OCI-M1 (cell line): ENCODE measurements at regions not wholly inside any gene's neighbourhood (a gene's known extent, or its start where the extent isn't known, plus 50 kb on each side); places are given as distances from the start of the nearest gene placed in this dataset.

Experiments used
- DNase-seq: peaks from one replicate; lab custom pipeline; 2025; lab: John Stamatoyannopoulos, UW

- no peak for DNase-seq
These were observed 142.5 kb upstream of the RTL1 start for GRCh38 chr14:101046071-101046470.

DNA sequence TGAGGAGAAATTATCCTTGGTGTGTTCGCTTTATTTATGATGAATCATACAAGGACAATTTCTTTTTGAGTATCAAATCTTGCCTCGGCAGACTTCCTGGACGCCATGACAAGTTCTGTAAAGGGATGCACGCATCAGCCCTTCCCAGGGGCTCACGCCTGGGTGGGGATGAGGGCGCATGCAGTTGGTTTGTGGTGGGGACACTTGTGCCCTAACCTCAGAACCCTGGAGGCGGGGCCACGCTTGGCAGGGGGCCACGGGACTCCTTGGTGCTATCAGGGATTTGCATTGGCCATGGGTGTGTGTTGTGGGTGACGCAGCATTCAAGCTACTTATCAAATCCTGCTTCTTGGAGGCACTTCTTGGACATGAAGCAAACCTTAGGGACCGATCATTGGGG is 143.8 kb upstream of the RTL1 start:
- no peak for DNase-seq

DNA sequence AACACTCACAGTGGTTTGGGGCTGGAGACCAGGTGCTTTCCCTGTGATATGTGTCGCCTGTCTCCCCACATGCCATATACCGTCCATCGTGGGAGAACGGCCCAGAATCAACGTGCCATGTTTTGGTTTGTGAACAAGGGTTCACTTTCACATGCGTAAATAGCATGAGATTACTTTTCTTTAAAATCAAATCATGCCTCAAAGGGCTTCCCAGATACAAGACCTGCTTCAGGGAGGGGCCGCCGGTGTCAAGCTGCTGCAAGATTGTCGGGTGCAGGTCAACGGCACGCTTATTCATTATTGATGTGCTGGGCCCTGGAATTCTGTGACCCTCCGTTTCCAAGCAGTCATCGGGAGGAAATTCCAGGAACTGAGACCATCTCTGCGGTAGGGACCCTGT is 145.2 kb upstream of the RTL1 start:
- no peak for DNase-seq

DNA sequence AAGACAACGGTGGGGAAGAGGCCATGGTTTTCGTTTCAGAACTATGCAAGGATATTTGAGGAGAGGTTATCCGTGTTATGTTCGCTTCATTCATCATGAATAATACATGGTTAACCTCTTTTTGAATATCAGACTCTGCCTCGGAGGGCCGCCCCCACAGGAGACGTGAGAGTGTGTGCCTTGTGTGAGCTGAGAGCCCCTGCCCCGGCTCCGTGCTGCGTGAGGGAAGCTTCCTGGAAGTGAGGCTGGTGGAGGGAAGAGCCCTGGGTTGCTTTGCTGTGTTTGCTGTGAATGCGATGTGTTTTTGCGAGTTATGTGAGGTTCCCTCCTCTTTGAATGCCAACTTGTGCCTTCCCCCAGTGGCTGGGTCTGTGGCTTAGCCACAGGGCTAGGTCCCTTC is 146.0 kb upstream of the RTL1 start:
- DNase-seq = no peak

DNA sequence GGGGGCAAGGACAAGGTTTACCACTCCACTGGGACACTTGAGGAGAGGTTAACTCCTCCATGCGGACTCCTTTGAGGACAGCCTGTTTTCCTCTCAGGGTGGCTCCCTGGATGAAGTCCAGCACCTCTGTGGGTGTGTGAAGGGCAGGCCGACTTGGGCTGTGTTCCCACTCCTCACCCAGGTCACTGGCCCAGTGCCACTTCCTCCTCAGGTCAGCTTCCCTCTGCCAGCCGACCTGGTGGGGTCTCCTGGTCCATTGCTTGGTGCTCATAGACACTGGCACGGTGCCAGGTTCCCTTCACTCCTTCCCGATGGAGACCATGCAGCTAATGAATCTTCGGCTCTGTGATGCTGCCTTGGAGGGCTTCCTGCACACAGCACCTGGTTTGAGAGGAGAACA is 146.4 kb upstream of the RTL1 start:
- no peak for DNase-seq

- no peak for DNase-seq
These were observed 147.5 kb upstream of the RTL1 start for GRCh38 chr14:101050901-101051490.

GRCh38 chr14:101054671-101055070 is 151.1 kb upstream of the RTL1 start:
- no peak for DNase-seq

DNA sequence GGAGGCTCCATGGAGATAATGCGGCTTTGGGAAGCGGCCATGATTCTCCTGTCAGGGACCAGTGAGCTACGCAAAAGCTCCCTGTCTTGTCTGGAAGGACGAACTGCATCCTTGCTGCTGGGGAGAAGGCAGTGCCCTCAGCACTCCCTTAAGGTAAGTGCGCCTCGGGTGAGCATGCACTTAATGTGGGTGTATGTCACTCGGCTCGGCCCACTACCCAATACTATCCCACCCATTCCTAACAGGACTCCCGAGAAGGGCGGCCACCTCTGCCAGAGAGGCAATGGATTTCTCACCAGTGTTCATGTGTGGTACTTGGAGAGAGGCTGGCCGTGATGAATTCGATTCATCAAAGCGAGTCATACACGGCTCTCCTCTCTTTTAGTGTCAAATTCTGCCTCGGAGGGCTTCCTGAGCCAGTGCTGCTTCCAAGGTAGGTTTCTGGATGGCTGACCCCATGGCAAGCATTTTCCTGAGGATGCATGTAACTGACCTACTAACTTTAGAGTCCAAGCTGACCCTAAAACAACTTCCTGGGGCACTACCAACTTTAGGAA is 151.7 kb upstream of the RTL1 start:
- DNase-seq = no peak

GRCh38 chr14:101055776-101056374 is 152.4 kb upstream of the RTL1 start:
- DNase-seq = no peak

- no peak for DNase-seq
These were observed 152.9 kb upstream of the RTL1 start for GRCh38 chr14:101056446-101056845.

- DNase-seq = no peak
These were observed 153.9 kb upstream of the RTL1 start for GRCh38 chr14:101057394-101057793.

GRCh38 chr14:101058571-101058970 is 155.0 kb upstream of the RTL1 start:
- DNase-seq = no peak

GRCh38 chr14:101060171-101060601 is 156.7 kb upstream of the RTL1 start:
- DNase-seq = no peak

- DNase-seq = no peak
These were observed 158.0 kb upstream of the RTL1 start for GRCh38 chr14:101061411-101062064.

DNA sequence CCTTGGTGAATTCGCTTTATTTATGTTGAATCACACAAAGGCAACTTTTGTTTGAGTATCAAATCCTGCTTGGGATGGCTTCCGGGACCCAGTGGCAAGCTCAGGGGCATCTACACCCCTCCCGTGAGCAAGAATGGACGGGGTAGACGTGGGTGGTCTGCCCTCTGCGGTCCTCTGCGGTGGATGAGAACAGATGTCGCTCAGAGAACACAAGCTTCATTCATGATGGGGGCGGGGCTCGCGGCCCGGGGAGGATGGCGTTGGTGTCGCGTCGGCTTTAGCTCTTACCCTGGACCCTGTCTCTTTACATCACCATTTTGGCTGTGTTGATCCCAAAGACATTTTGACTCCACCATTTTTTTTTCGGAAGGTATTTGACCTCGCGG is 158.5 kb upstream of the RTL1 start:
- no peak for DNase-seq

DNA sequence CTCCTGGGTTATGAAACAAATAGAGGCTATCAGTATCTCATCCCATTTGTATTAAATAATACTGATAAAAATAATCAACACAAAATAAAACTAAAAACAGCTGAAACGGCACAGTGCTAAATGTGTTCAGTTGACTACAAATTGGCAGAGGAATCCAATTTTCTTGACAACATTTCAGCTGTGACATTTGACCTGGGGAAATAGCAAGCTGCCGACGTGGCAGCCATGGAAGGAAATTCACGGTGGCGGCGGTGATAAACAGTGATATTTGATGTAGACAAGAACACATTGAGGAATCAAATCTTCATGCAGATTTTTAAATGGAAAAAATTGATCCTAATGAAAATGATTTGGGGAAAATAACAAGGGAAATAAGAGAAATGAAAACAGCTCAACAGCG is 159.1 kb upstream of the RTL1 start:
- DNase-seq = no peak

GRCh38 chr14:101063121-101063520 is 159.6 kb upstream of the RTL1 start:
- no peak for DNase-seq

- no peak for DNase-seq
These were observed 160.7 kb upstream of the RTL1 start for GRCh38 chr14:101064121-101064661.

GRCh38 chr14:101064718-101065117 is 161.2 kb upstream of the RTL1 start:
- no peak for DNase-seq

DNA sequence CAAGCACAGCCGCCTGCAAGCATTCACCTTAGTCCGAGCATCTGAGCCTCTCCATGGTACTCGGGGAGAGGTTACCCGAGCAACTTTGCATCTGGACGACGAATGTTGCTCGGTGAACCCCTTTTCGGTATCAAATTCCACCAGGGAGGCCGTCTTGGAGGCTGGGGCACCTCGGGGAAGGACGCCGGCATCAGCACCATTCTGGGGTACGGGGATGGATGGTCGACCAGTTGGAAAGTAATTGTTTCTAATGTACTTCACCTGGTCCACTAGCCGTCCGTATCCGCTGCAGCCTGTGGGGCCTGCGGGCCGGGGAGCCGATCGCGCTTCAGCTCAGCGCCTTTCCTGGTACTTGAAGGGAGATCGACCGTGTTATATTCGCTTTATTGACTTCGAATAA is 161.7 kb upstream of the RTL1 start:
- no peak for DNase-seq

- DNase-seq = no peak
These were observed 162.5 kb upstream of the RTL1 start for GRCh38 chr14:101065696-101066694.
